GM12874 (cell line): ENCODE measurements at regions not wholly inside any gene's neighbourhood (a gene's known extent, or its start where the extent isn't known, plus 50 kb on each side); places are given as distances from the start of the nearest gene placed in this dataset.

Experiments used
- CTCF ChIP-seq: IDR thresholded peaks from 2 replicates; pipeline ENCODE4 v1.5.1; 2011; ENCODE audit warnings: low read depth, mild to moderate bottlenecking, control low read depth, low read length, moderate library complexity; ENCODE audit not compliant: insufficient read depth

- TF ChIP-seq CTCF = no peak
Measured at GRCh38 chr2:200247494-200247893, 59.0 kb upstream of the SPATS2L start.

- no peak for TF ChIP-seq CTCF
Measured at GRCh38 chr2:200252265-200253067, 54.0 kb upstream of the SPATS2L start.

GRCh38 chr2:200253639-200254038 is 52.9 kb upstream of the SPATS2L start:
- no peak for TF ChIP-seq CTCF

GRCh38 chr2:200254773-200255172 is 51.7 kb upstream of the SPATS2L start:
- TF ChIP-seq CTCF = no peak

- no peak for TF ChIP-seq CTCF
Measured at GRCh38 chr2:200255549-200255948, 50.9 kb upstream of the SPATS2L start.
